IPS DF 4.7 (cell line): ENCODE measurements at regions not wholly inside any gene's neighbourhood (a gene's known extent, or its start where the extent isn't known, plus 50 kb on each side); places are given as distances from the start of the nearest gene placed in this dataset.

Experiments
- DNase-seq: peaks from one replicate; pipeline ENCODE4 v3.0.0-alpha.2; 2013; ENCODE audit warnings: low spot score; ENCODE audit errors: extremely low read depth

DNA sequence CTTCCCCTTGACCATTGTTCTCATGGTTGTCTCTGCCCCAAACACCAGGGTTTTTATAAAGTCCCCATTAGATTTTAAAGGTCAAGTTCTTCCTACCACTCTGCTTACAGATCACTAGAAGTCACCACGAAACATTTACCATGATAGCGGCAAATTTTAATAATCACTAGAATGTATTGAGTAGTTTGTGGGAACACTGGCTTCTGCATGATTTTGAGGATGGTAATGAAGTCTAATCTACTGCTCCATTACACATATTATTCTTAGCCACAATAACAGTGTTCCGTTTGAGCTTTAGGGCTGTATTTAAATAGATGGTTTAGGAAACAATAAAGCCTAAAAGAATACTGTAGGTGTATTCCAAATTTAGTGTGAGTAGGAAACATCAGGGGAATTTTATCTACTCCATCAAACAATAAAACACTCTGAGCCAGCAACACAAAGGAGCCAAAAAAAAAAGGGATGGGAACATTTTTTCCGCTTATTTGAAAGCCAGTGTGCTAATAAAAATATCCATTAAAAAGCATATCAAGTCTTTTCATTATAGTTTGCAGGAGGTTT, 49.7 kb downstream of the KLF12 start:
- no peak for DNase-seq

DNA sequence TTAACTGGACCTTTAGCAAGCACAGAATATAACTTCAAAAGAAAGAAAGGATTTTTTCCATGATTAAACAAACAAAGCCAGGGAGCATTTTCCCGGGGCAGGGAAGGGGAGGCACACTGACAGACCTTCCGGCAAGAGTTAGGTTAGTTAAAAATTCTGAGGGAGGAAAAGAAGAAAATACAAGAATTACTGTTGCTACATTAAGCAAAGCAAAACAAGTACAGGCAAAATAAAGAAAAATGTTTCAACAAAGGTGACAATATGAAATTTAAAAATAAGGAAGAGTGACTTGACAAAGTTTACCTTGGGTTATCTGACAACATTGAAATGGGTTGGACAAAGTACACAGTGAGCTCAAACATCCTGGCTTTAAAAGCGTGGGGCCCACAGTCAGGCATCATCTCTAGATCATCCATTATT, 51.5 kb downstream of the KLF12 start:
- no peak for DNase-seq

- no peak for DNase-seq
These were observed 53.4 kb downstream of the KLF12 start for GRCh38 chr13:74080762-74081161.

DNA sequence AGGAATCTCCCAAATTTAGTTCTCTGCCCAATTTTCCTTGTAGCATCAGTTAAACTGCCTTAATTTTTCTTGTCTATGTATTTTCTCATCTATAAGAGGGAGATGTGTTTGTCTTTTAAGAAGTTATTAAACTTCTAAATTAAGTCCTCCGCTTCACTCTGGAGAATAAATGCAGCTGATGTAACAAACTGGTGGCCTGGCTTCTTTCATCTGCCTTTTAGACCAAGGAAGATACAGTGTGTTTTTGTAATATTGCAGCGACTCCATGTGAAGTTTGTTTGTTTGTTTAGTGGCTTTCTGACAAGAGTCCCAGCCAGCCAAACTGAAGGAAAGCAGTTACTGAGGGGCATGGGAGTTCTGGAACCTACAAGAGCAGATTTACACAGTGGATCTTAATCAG, 56.4 kb downstream of the KLF12 start:
- DNase-seq, result no peak

GRCh38 chr13:74077375-74077774, 56.8 kb downstream of the KLF12 start:
- DNase-seq, result no peak

GRCh38 chr13:74074723-74075122, 59.5 kb downstream of the KLF12 start:
- no peak for DNase-seq

DNA sequence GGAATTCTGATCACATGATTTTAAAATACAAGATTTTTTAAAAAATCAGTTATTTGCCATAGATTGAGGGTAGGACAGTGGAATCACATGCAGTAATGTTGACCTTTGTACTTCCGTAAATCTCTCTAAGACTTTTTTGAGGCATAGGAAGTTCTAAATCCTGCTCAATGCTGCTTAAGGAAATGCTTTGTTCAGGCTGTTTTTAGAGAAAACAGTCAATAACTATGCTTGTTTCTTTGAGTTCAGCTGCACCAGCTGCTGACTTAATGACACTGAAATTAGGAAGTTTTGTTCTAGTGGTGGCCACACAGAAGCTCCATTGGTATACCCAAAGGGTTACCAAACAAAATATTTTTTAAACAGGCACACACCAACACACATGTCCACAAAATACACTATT, 60.9 kb downstream of the KLF12 start:
- no peak for DNase-seq

- DNase-seq, result no peak
These were observed 63.7 kb downstream of the KLF12 start for GRCh38 chr13:74070513-74070912.

- DNase-seq, result no peak
These were observed 64.1 kb downstream of the KLF12 start for GRCh38 chr13:74070065-74070464.

GRCh38 chr13:74068471-74068870, 65.7 kb downstream of the KLF12 start:
- DNase-seq, result no peak

DNA sequence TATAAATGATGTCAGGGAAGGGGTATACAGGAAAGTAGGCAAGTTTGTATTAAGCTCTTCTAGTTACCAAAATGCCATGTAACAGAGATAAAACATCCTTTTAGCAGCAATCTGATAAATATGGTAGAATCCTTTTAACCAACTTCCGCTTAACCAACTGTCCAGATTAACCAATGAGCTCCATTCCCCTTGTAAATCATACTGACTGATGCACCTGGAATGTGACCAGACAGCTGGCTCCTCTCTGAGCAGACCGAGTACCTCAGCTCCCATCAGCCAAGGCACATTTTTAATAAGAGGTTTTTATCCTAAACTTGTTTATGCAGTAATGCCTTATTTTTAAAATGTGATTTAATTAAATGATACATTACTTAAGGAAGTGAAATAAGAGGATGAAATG, 66.4 kb downstream of the KLF12 start:
- DNase-seq, result no peak

GRCh38 chr13:74066937-74067336, 67.3 kb downstream of the KLF12 start:
- no peak for DNase-seq

GRCh38 chr13:74064805-74065312, 69.3 kb downstream of the KLF12 start:
- DNase-seq, result no peak

DNA sequence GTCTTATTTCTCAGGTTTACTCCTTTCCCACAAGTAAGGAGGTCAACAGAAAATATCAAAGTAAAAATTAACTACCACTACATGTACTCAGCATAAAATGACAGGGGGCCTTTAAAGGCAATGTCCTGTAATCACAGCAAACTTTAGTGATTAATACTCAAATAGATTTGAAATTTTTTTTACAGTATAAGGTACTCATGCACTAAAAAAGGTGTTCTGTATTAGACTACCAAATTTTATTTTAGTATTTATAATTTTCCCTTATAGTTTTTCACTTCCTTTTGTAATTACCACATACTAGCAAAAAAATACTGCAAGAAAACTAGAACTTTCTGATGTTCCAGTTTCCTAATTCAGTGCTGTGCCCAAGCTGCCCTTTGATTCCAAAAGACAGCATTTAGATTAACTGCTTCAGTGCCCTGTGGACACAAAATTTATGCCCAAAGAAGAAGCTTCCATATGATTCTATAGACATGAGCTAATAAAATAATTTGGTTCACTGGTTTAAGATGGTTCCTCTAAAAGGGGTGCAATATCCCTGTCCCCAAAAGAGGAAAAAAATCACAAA, 70.6 kb downstream of the KLF12 start:
- DNase-seq, result no peak

DNA sequence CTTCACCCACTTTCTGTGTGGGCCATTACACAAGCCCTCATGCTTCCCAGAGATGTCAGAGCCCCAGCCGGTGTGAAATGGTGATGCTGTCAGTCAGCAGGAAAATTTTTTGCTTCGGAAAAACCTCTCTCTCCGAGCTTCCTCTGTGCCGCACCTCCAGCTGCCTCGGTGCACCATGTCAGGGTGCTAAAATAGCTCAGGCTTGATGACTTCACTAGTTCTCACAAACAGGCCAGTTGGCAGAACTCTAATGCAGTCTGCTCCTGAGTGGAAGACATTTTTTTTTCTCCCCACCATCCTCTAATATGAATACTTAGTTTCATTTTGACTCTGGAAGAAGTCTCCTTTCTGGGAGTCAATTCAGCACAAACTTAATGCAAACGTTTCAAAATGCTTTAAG, 71.3 kb downstream of the KLF12 start:
- no peak for DNase-seq

DNA sequence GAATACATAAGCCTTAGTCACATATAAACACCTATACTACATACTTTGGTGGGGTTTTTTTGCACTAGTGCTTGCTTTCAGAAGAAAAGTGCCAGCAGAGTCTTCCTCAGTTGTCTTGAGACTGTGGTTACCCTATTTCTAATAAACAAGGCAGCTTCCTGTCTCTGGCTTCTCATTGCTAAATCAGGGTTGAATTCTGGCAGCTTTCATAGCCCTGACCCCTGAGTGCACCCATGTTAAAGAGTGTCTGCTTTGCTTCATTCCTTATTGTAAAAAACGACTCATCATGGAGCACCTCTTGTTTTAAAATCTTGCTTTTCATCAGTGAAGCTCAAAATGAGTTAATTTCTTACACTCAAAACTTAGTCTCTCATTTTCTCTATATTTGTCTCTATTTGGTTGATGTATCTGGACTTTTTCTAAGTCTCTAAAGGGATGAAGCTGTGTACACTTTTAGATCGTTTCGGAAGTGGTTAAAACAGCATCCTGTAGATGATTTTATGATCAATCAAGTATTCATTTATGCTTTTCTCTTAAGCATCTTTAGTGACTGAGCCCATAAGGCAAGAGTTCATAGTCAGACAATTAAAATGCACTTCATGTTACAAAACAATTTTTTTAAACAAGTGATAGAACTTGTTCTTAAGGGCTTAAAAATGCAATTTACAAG, 72.1 kb downstream of the KLF12 start:
- DNase-seq, result no peak

GRCh38 chr13:74056801-74057542, 77.2 kb downstream of the KLF12 start:
- DNase-seq, result no peak

- DNase-seq, result no peak
These were observed 81.7 kb downstream of the KLF12 start for GRCh38 chr13:74052402-74052928.

DNA sequence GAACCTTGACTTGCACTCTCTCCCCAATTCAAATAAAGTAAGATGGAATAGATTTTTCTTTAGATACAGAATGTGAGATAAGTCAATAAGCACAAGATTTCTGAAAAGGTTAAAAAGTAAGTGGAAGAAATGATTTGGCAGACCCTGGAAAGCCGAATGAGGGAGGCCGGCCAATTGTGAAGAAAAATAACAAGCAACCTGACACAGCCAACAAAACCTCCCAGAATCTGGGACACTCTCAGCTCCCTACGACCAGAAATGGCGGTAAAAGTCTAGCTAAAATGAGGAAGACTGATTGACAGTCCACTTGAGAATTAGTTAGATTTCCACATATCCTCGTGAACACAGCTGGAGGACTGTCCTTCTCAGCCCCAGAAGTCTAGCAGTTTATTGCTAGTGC, 85.4 kb downstream of the KLF12 start:
- no peak for DNase-seq

GRCh38 chr13:74047931-74048600, 86.1 kb downstream of the KLF12 start:
- no peak for DNase-seq

- DNase-seq, result no peak
These were observed 87.8 kb downstream of the KLF12 start for GRCh38 chr13:74046431-74046830.
